ENCODE measurements at regions not wholly inside any gene's neighbourhood (a gene's known extent, or its start where the extent isn't known, plus 50 kb on each side); places are given as distances from the start of the nearest gene placed in this dataset.

DNA sequence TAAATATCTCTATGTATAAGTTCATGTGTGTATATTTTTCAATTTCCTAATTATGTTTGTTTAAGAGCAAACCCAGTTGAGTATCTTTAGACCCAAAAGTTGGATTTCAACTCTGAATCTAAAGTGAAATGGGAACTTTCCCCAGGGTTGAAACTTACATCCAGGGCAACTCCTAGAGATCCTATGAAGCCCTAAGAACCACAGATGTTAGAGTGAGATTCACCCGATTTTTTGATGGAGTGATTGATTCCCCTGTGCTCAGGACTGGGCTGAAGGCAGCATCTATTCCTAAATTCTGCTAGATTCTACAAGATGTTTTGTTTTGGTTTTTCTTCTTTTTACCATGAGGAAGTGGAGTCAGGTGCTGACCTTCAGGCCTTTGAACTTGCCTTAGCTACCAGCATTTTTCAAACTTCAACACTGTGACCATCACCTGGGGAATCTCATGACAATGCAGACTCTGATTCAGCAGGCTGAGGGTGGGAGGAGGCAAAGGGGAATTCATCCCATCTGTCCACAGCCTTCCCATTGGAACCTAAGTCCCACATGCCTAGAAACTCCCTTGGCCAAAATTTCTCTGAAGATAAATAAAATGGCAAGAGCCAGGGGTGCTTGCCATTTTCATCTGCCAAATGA lies 145.5 kb downstream of the ETS2 start:
- TF ChIP-seq, protein P1, sequence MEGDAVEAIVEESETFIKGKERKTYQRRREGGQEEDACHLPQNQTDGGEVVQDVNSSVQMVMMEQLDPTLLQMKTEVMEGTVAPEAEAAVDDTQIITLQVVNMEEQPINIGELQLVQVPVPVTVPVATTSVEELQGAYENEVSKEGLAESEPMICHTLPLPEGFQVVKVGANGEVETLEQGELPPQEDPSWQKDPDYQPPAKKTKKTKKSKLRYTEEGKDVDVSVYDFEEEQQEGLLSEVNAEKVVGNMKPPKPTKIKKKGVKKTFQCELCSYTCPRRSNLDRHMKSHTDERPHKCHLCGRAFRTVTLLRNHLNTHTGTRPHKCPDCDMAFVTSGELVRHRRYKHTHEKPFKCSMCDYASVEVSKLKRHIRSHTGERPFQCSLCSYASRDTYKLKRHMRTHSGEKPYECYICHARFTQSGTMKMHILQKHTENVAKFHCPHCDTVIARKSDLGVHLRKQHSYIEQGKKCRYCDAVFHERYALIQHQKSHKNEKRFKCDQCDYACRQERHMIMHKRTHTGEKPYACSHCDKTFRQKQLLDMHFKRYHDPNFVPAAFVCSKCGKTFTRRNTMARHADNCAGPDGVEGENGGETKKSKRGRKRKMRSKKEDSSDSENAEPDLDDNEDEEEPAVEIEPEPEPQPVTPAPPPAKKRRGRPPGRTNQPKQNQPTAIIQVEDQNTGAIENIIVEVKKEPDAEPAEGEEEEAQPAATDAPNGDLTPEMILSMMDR (IDR thresholded peaks at IDR 0.05) = no peak
- TF ChIP-seq POLR2A (IDR thresholded peaks at IDR 0.05) = no peak
- TF ChIP-seq POLR2AphosphoS5 (IDR thresholded peaks at IDR 0.05) = no peak
- TF ChIP-seq EP300 (IDR thresholded peaks at IDR 0.05) = no peak

Data from sigmoid colon (tissue), 4 donors.